Mesothelial cell of epicardium (in vitro differentiated cells): ENCODE measurements at regions not wholly inside any gene's neighbourhood (a gene's known extent, or its start where the extent isn't known, plus 50 kb on each side); places are given as distances from the start of the nearest gene placed in this dataset.

ENCODE experiments used
- DNase-seq, 2 experiments: peaks; one replicate each; pipeline ENCODE4 v3.0.0; 2021; ENCODE audit warnings: low spot score in 2 of 2; ENCODE audit not compliant: unreplicated experiment in 2 of 2
- H3K27ac Mint-ChIP-seq: 2 replicates; pipeline ENCODE4 v1.8.0; 2021; ENCODE audit warnings: mixed read lengths
- H3K27me3 Mint-ChIP-seq: 2 replicates; pipeline ENCODE4 v1.8.0; 2021; ENCODE audit warnings: low read depth, mixed read lengths
- H3K36me3 Mint-ChIP-seq: 2 replicates; pipeline ENCODE4 v1.8.0; 2021; ENCODE audit warnings: mixed read lengths
- H3K4me1 Mint-ChIP-seq: 2 replicates; pipeline ENCODE4 v1.8.0; 2021; ENCODE audit warnings: mixed read lengths
- H3K4me3 Mint-ChIP-seq: 2 replicates; pipeline ENCODE4 v1.8.0; 2021; ENCODE audit warnings: mild to moderate bottlenecking, moderate library complexity, mixed read lengths
- H3K9me3 Mint-ChIP-seq: 2 replicates; pipeline ENCODE4 v1.8.0; 2021; ENCODE audit warnings: mixed read lengths
- TF ChIP-seq, protein P1 (sequence below): fragments of 200-600 bp; sonication (generic); IDR thresholded peaks from one replicate; pipeline ENCODE4 v1.5.0; 2021; ENCODE audit warnings: antibody characterized with exemption; ENCODE audit not compliant: unreplicated experiment

DNA sequence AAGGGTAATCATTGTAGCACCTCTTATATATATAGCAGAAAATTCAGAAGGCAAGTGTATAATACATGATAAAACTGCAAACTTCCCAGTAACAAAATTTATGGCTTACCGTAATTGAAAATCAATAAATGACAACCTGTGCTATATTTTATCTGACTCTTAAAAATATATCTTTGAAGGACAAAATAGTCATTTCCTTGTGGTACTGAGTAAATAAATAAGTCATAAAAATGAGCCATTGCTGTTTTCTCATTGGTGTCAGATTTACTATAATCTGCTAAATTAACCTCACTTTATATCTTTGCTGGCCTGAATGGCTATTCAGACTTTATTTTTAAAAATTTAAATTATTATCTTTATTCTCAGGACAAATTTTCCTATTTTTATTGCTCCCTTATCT lies 1319.1 kb upstream of the SPRY2 start:
- TF ChIP-seq, protein P1, sequence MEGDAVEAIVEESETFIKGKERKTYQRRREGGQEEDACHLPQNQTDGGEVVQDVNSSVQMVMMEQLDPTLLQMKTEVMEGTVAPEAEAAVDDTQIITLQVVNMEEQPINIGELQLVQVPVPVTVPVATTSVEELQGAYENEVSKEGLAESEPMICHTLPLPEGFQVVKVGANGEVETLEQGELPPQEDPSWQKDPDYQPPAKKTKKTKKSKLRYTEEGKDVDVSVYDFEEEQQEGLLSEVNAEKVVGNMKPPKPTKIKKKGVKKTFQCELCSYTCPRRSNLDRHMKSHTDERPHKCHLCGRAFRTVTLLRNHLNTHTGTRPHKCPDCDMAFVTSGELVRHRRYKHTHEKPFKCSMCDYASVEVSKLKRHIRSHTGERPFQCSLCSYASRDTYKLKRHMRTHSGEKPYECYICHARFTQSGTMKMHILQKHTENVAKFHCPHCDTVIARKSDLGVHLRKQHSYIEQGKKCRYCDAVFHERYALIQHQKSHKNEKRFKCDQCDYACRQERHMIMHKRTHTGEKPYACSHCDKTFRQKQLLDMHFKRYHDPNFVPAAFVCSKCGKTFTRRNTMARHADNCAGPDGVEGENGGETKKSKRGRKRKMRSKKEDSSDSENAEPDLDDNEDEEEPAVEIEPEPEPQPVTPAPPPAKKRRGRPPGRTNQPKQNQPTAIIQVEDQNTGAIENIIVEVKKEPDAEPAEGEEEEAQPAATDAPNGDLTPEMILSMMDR: no peak
- DNase-seq: no peak
- H3K4me1 Mint-ChIP-seq: no peaks in the 10 kb centered on the region
- H3K36me3 Mint-ChIP-seq: no peaks in the 10 kb centered on the region
- H3K27ac Mint-ChIP-seq: no peak overlapping the region
- H3K9me3 Mint-ChIP-seq: peaks cover 21% of the 10 kb centered on the region
- no peaks in the 10 kb centered on the region for H3K27me3 Mint-ChIP-seq
- H3K4me3 Mint-ChIP-seq: no peak overlapping the region

DNA sequence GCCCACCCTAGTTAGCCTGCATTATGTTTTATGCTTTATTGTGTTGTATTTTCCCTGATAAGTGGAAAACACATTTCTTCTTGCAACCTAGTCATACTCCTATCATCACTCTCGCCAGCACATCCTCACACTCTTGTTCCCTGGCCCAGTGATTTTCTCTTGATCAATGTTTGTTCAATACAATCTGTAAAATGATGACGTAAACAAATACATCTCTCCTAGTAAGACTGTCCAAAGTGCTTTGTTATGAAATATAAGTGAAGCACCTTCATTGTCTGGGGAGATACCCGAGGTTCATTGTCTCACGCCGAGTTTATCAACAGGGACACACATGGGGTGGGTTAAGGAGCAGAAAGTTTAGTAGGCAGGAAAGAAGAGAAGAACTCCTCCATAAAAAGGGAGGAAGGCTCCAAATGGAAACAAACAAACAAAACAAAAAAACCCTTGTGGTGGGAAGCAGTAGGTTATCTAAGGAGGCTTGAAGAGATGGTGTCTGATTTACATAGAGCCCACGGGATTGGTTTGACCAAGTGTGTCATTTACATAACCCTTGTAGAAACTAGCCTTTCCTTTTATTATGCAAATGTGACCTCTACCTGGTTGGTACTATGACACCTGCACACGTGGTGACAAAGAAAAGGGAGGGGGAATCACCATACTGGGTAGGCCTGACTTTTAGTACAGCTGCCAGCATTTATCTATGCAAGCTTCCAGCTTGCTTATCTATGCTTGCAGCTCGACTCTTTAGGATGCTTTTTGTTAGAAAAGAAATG lies 1317.9 kb upstream of the SPRY2 start:
- H3K27ac Mint-ChIP-seq: no peak overlapping the region

DNA sequence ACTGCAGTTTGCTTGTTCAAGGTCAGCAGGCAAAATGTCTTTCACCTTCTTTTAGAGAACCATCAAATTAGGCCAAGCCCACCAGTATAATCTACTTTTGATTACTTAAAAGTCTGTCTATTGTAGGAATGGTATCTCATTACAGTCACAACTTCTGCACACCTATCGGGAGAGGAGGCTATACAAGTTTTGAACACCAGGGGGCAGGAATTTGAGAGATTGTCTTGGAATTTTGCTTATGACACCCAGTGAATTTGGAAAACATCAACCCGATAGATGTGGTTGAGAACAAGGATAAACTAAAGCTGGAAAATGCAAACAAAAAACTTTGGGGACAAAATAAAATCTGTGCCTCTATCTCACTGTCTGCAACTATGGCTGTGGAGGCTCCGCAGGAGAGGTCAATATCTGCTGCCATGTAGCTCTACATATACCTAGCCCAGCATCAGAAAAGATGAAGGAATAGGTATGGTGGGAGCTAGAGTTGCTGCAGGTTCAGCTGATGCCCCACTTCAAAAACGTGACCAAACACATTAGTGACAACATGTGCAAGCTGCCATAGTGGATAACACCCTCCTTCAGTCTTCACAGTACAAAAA lies 1299.2 kb upstream of the SPRY2 start:
- no peak for DNase-seq
- peaks cover 5% of the 10 kb centered on the region for H3K9me3 Mint-ChIP-seq
- TF ChIP-seq, protein P1: peak; percentile 66

More for the DNA sequence above, 1317.9 kb upstream of the SPRY2 start:
- H3K9me3 Mint-ChIP-seq: peaks cover 28% of the 10 kb centered on the region
- no peak for DNase-seq
- H3K36me3 Mint-ChIP-seq: no peaks in the 10 kb centered on the region
- no peaks in the 10 kb centered on the region for H3K4me1 Mint-ChIP-seq
- H3K27me3 Mint-ChIP-seq: no peaks in the 10 kb centered on the region
- TF ChIP-seq, protein P1: no peak
- no peak overlapping the region for H3K4me3 Mint-ChIP-seq

DNA sequence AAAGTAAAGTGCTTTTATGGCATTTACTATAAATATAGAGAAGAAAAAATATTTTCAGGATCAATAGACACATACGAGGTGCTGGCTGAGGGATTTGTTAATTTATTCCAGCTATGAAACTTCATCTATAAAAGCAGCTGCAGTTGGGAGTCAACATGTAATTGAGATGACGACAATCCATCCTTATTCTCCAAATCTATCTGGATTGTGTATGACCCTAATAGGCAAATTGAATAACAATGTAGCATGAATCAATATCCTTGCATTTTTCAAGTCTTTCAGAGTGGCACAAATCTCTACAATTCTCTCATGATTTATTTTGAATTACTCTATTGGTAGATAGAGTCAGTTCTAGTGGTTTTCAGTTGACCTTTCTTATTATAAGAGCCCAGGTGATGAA lies 1296.5 kb upstream of the SPRY2 start:
- H3K27me3 Mint-ChIP-seq: no peaks in the 10 kb centered on the region

More for the DNA sequence above, 1299.2 kb upstream of the SPRY2 start:
- Mint-ChIP-seq H3K27me3 (no peaks in the 10 kb centered on the region), H3K36me3 (peaks cover under 1% of the 10 kb centered on the region), H3K4me1 (no peaks in the 10 kb centered on the region), H3K4me3 (no peak overlapping the region), H3K27ac (no peak overlapping the region)

GRCh38 chr13:81636120-81636519 lies 1295.2 kb upstream of the SPRY2 start:
- Mint-ChIP-seq H3K27ac (no peak overlapping the region), H3K4me3 (no peak overlapping the region), H3K9me3 (peaks cover 3% of the 10 kb centered on the region), H3K36me3 (no peaks in the 10 kb centered on the region), H3K4me1 (no peaks in the 10 kb centered on the region), H3K27me3 (no peaks in the 10 kb centered on the region)
- TF ChIP-seq, protein P1: no peak
- DNase-seq: no peak

More for the DNA sequence above, 1296.5 kb upstream of the SPRY2 start:
- H3K27ac Mint-ChIP-seq: no peak overlapping the region
- H3K4me3 Mint-ChIP-seq: no peak overlapping the region
- no peak for DNase-seq
- H3K36me3 Mint-ChIP-seq: no peaks in the 10 kb centered on the region
- H3K4me1 Mint-ChIP-seq: no peaks in the 10 kb centered on the region
- TF ChIP-seq, protein P1: no peak
- peaks cover 3% of the 10 kb centered on the region for H3K9me3 Mint-ChIP-seq
